Testis (tissue), 2 donors: ENCODE measurements at regions not wholly inside any gene's neighbourhood (a gene's known extent, or its start where the extent isn't known, plus 50 kb on each side); places are given as distances from the start of the nearest gene placed in this dataset.

Source experiments
- CTCF ChIP-seq, 3 experiments: fragments of 450-650 bp in 2 of 3; fragments of 200-600 bp in 1 of 3; sonication (generic) in 1 of 3; IDR thresholded peaks; one replicate each; pipeline ENCODE4 v1.5.1; 2016 to 2019; ENCODE audit warnings: antibody characterized with exemption in 3 of 3, mild to moderate bottlenecking in 2 of 3, moderate library complexity in 1 of 3
- POLR2A ChIP-seq: fragments of 450-650 bp; IDR thresholded peaks from one replicate; pipeline ENCODE4 v1.6.1; 2017; ENCODE audit warnings: antibody characterized with exemption, mild to moderate bottlenecking, moderate library complexity

- no peak for TF ChIP-seq CTCF (IDR thresholded peaks at IDR 0.05)
- TF ChIP-seq POLR2A, result no peak
Observed at GRCh38 chr2:18891600-18892345, 302.4 kb upstream of the NT5C1B start.
